Activated CD8-positive, alpha-beta memory T cell treated with anti-CD3 and anti-CD28 coated beads, Interleukin-2, amount 50 U/mL, for 1 hour (primary cell): ENCODE measurements at regions not wholly inside any gene's neighbourhood (a gene's known extent, or its start where the extent isn't known, plus 50 kb on each side); places are given as distances from the start of the nearest gene placed in this dataset.
"Not testable (repeated sequence)": the region's sequence is repeated elsewhere in the genome, so short reads cannot be mapped to it uniquely, and the experiment has no call there.

ENCODE experiments used
- DNase-seq: peaks from one replicate; pipeline ENCODE4 v3.0.0-alpha.2; 2020; ENCODE audit errors: extremely low read depth

DNA sequence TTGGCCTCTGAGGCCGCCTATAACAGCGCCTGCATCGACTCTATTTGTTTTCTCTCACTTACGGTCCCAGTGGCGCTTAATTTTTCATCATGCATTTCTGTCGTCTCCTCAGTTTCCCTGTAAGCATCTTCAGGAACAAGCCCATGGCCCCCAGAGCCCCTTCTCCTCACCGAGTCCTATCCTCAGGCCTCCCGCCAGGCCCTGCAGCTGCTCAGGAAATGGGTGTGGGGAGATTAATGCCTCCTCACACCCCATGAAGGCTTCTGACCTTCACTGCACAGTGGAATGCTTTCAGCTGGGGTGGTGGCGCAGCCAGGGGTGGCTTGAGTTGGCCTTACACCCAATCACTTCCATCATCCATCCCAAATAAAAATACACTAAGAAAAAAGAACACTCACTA lies 260.4 kb downstream of the FAM43A start:
- no peak for DNase-seq

DNA sequence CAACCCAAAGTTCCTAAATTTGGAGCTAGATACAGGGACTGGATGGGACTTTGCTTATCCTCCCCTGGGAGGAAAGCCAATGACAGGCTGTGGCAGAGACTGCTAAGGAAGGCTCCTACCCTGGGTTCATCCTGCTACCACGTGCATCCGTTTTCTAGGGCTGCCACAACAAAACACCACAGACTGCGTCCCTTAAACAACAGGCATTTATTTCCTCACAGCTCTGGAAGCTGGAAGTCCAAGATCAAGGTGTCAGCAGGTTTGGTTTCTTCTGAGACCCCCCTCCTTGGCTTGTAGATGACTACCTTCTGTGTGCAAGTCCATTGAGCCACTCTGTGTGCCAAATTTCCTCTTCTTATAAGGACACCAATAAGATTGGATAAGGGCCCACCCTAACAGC lies 263.9 kb downstream of the FAM43A start:
- DNase-seq = no peak

DNA sequence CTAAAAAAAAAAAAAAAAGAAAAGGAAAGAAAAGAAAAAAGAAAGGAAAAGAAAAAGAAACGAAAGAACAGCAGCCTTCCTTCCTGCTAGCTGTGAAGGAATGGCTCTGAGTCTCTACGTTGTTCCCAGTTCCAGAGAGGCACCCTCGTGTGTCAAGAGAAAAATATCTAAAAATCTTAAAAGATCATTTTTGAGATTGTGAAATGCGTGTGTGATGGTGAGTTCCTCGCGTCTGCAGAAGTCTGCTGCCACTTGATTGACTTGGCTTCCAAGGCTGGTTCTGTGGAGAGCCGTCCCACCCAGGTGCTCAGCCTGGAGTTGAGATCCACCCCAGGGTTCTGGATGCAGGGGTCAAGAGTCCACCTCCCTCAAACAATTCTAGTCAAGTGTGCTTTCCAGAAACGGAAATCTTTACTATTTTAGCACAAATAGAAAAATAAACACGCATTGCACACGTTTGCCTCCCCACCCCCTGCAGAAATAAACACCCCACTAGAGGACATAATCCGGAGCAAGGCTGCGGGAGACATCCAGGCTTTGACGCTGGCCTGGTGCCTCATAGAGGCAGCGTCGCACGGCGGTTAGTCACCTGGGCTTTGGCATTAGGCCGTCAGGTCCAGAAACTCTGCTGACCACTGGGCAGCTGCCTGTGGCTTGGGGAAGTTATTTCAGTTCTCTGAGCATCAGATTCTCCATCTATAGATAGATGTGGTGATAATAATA lies 265.4 kb downstream of the FAM43A start:
- DNase-seq = no peak

DNA sequence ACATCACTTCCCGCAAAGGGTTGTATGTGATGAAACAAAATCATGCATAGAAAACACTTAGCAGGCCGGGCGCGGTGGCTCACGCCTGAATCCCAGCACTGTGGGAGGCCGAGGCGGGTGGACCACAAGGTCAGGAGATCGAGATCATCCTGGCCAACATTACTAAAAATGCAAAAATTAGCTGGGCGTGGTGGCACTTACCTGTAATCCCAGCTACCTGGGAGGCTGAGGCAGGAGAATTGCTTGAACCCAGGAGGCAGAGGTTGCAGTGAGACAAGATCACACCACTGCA lies 265.9 kb downstream of the FAM43A start:
- DNase-seq = not testable (repeated sequence)

DNA sequence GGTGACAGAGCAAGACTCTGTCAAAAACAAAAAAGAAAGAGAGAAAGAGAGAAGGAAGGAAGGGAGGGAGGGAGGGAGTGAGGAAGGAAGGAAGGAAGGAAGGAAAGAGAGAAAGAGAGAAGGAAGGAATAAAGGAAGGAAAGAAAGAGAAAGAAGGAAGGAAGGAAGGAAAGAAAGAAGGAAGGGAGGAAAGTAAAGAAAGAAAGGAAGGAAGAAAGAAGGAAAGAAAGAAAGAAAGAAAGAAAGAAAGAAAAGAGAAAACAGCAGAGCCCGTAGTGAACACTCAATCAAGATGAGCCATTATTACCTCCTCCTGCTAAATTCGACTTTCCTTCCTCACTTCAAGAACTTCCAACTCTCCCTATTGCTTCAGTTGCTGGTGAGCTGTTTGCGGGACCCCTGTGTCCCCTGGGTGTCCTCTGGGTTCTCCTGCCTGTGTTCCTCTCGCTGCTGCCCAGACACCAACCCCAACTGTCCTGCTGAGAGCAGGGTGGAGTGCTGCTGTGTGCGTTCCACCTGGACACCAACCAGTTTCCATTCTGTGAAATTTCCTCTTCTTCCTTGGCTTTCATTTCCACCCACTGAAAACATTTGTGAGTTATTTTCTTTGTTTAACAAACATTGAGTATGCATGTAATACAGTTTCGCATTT lies 266.4 kb downstream of the FAM43A start:
- DNase-seq = no peak

DNA sequence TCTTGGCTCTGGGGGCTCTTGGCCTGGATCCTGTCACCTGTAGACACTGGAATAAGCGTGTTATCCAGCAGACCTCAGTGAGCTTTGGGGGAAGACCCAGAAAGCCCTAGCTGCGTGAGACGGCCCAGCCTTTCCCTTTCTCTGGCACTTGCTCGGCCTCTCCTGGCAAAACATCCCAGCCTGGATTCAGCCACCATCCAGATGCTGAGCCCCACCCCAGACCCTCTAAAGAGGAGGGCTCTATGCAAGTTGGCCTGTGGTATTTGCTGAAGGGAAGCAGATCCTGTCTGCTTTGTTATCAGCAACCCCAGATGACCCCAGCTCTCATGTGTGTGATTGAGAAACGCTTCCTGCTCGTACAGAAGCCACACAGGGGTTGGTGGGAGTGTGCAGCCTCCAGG lies 267.2 kb downstream of the FAM43A start:
- DNase-seq = no peak

DNA sequence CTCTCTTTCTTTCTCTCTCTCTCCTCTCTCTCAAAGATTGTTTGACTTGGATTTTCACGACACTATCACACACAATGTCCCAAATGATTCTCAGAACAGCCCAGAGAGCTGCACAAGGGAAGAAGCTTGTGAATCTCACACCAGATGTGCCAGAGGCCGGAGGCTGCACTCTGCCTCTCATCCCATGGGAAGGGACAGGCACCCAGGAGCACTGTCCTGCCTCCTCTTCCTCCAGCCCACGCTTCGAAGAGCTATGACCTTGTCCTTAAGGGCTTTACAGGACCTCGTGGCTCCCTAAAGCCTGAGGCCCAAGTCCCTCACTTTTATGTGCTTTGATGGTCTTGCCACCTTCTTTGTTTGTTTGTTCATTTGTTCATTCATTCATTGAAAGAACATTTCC lies 267.6 kb downstream of the FAM43A start:
- no peak for DNase-seq

DNA sequence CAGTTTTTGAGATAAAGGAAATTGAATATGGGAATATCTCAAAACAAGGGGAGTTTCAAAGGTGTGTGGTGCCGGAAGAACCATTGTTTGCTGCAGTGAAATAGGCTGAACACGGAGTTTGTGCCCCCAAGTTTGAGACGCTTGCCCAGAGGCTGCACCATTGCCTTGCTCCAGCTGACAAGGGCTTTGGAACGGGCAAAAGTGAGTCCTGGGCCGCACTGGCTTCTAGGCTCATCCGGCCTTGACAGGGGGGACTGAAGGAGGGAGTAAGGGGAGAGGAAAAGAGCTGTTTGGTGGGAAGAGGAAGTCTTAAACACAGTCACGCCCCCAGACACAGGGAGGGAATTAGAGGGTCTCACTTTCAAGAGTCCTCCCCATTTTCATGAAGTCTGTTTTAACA lies 269.9 kb downstream of the FAM43A start:
- DNase-seq = no peak

DNA sequence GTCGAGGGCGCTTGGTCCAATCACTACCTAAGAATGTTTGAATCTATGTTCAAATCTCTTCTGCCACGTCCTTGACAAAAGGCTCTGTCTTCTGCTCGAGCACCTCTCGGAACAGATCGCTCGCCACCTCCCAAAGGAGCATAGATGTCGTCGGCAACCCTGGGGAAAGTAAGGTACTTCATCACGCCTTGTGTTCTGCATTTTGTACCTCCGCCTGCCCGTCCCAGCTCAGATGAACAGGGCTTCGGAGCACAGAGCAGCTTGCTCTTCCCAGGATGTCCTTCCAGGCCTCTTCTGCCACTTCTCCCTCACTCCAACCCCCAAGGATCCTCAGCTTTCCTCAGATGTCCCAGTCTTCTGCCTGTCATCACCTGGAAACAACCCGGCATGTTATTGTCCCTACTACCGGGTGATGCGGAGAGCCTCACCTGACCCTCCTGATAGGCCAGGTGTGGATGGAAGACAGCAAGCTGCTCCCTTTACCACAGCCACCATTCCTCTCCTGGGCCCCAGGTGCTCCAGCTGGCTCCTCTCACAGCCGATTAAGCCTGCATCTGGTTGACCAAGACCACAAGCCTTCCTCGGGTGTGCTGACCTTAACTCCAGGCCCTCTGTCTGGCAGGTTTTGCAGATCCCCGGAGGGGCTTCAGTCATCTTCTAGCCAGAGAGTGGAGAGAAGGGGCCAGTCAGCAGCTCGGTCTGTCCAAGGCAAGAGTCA lies 270.5 kb downstream of the FAM43A start:
- DNase-seq = no peak

DNA sequence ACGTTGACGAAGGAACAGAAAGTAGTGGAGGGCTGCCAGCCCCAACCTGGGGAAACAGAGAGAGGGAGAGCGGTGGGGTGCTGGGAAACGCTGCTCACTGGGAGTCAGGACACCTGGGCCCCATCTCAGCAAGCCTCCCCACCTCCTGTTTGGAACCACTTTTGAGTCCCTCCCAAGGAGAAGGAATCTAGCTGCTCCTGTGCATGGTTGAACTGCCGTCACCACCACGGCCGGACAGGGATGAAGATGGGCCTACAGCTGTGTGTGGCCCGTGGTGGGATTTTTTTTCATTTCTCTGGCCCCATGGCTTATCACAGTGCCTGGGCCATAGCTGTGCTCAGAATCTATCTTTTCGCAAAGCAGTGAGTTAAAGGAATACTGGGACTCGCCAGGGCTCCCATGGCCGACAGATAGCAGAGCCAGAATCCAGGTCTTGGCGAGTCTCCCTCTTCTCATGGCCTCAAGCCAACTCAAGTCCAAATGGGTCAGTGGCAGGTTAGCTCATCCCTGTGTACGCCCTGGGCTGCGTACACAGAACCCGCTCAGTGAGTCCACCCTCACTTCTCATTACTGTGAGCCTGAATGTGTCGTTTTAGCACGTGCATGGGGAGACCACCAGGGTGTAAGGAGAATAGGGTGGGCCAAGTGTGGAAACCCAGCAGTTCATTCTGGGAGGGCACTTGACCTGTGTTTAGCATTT lies 271.2 kb downstream of the FAM43A start:
- DNase-seq = no peak

DNA sequence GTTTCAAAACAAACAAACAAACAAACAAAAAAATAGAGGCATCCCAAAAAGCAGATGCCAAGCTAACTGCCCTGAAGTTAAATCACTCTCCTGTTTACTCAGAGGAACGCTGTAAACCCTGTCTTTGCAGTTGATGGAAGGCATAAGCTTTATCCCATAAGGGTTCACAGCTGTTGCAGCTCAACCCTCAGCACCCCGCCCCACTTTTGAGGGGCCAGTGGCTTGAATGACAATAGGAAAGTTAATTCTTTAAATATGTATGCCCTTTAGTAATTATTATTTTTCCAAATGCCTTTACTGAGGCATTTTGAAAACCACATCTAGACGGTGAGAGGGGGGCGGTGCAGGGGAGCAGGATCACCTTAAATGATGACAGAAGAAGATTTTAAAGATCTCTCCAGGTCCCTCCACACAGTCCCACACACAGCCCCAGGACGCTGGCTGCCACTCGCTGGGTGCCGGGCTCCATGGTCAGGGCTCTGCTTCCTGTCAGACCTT lies 272.1 kb downstream of the FAM43A start:
- DNase-seq = no peak

DNA sequence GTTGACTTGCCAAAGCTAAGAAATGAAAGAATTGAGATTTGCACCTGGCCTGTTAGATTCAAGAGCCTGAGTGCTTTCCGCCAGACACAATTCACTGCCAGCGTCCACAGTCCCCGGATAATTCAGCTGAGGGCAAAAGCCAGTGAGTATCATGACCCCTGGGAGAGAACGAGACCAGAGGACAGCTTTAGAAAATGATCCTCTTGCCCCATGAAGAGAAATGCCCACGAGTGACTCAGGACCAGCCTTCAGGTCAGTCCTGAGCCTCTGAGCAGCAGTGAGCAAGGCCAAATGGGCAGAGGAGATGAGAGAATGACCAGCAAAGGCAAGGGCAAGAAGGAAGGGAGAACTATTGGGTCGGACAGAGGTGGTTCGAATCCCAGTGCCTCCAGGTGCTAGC lies 273.5 kb downstream of the FAM43A start:
- DNase-seq = no peak

DNA sequence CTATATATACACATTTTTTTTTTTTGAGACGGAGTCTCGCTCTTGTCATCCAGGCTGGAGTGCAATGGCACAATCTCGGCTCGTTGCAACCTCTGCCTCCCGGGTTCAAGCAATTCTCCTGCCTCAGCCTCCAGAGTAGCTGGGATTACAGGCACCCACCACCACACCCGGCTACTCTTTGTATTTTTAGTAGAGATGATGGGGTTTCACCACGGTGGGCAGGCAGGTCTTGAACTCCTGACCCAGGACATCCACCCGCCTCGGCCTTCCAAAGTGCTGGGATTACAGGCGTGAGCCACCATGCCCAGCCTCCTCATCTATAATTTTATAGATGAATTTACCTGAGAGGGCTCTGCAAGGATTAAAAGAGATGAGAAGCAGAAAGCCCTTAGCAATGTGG lies 274.0 kb downstream of the FAM43A start:
- DNase-seq = not testable (repeated sequence)

DNA sequence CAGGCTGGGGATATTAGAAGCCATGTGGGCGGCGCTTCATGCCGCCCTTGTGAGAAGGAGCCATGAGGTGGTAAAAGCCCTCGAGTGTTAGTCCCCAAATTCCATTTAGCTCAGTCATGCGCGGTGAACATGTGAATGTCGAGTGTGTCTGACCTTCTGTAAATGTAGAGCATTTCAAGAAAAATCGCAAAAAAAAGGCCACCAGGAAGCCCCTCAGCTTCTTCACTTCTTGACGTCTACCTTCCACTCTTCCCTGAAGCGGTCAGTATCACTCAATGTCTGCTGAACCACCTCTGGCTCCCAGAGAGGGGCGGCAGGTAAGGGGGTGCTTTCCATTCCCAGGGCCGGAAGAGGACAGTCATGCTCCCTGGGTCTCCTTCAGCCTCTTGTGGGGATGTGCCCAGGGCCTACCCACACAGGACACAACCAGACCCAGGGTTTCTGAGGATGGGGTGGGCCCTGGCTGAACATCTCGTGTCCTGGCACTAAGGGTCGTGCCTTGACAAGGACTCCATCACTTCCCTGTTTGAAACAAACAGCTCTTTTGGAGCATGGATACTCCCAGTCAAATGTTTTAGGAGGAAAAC lies 274.9 kb downstream of the FAM43A start:
- no peak for DNase-seq

DNA sequence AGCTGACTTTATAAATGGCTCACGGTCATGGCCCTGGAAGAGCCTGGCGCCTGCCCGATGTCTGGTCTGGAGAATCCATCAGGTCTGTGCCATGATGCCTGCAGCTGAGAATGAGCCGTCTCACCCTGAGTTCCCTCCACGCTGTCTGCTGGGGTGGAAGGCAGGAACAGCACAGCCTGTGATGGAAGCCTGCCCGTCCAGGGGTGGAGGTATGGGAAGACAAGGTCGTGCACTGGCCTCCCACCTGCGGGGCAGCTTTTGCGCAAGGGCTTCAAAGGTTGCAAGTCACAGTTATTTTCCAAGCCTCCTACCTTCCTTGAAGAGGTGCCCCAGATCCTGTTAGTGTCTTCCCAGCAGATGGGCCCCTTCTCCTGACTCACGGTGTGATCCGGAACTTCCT lies 275.5 kb downstream of the FAM43A start:
- DNase-seq = no peak

DNA sequence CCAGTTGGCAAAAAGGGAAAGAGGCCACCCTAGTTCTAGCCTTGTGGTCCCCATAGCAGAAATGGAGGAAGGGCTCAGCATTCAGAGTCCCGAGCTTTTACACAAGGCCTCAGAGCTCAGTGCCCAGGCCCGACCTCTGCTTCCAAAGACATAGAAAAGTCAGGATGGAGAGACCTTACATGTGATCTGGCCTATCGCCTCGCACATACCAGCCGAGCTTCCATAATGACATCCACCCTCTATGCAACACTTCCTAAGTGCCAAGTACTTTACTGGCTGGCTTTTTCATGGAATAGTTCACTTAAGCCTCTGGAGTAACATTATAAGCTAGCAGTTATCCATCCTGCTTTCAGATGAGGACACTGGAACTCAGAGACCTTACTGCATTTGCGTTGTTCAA lies 275.9 kb downstream of the FAM43A start:
- DNase-seq = no peak

DNA sequence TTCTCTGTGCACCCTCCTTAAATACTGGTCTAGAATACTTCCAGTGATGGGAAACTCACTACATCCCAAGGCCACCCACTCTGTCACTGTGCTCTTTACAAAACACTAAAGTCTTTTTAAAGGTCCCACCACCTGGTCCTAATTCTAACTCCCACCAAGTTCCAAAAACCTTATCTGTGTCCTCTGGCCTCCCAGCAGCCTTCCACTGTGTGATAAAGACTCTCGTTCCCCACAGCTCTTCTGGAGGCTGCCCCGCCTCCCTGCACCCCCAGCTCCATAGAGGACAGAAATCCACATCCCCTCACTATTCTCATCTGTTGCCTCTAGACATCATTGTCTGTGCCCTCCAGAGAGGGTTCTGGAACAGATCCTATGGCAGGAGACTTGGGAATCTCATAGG lies 276.4 kb downstream of the FAM43A start:
- DNase-seq = no peak

DNA sequence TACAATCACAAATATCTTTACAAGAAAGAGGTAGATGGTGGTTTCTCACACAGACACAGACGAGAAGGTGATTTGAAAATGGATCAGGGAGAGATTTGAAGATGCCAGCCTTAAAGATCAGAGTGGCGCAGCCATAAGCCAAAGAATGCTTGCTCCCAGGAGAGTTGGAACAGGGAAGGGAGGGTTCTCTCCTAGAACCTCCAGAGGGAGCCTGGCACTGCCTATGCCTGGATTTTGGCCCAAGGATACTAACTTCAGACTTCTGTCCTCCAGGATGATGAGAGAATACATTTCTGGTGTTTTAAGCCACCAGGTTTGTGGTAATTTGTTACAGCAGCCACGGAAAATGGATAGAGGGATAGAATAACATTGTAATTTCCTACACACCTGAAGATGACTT lies 279.1 kb downstream of the FAM43A start:
- DNase-seq = no peak

DNA sequence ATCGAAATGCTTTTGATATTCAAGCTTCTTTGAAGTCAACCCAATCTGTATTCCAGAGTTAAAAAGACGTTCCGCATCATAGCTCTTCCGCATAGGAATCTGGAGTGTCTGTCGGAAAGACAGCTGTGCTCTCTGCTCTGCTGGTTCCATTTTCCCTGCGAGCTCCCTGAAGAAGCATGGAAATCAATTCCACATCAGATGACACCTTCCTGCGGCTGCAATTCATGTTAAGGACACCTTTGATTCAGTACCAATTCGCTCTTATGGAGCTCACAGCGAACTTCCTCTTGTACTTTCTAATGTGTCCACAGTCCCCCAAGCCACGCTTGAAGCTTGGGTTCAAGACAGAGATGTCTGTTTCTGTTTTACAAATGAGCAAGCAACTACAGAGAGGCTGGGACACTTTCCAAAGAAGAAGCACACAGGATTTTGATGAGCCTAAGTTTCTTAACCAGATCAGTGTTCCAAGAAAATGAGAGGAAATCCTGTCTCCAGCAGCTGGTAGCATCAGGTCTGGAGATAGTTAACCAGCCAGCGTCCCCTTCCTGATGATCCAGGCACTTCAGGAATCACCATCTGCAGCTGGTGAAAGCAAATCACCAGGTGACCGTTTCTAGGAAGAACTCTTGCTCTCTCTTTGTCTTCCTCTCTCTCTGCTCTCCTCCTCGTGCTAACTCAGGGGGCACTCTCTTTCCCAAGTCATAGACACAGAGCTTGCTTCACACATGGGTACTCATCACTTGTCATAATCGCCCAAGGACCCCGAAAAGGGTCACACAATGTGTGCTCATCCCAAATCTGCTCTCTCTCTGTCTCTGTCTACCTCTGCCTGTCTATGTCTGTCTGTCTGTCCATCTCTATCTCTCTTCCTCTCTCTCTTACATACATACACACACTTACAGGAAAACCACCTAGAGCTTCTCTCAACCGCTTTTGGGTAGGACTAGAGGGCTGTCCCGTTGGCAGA lies 281.8 kb downstream of the FAM43A start:
- DNase-seq = no peak

DNA sequence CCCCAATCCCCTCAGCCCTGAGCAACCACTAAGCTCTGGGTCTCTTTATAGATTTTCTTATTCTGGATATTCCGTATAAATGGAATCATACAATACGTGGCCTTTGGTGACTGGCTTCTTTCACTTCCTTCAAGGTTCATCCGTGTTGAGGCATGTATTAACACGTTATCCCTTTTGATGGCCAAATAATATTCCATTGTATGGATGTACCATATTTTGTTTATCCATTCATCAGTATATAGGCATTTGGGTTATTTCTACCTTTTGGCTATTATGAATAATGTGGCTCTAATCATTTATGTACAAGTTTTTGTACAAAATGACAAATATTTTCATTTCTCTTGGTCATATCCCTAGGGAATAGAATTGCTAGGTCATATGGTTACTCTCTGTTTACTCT lies 284.4 kb downstream of the FAM43A start:
- no peak for DNase-seq

DNA sequence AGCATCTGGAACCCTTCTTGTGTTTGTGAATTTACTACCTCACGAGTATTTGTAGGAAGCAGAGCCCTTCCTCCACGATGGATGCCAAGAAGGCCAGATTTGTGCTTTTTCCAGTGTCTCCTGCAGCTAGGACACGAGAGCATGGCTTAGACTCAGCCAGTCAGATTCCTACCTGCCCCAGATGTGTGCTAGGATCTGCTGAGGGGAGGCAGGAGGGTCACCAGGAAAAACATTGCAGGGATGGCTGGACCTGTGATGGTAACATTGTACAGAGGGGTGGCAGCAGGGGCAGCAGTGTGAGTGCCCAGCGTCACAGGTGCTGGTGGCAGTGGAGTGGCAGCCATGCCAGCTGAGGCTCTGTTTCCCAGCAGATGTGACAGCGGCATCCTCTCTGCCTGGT lies 285.3 kb downstream of the FAM43A start:
- no peak for DNase-seq
